Activated T-cell treated with anti-CD3 and anti-CD28 coated beads for 4 hours (primary cell): ENCODE measurements at regions not wholly inside any gene's neighbourhood (a gene's known extent, or its start where the extent isn't known, plus 50 kb on each side); places are given as distances from the start of the nearest gene placed in this dataset.
"Not testable (repeated sequence)": the region's sequence is repeated elsewhere in the genome, so short reads cannot be mapped to it uniquely, and the experiment has no call there.

Source experiments
- DNase-seq: peaks from one replicate; pipeline ENCODE4 v3.0.0-alpha.2; 2020

DNA sequence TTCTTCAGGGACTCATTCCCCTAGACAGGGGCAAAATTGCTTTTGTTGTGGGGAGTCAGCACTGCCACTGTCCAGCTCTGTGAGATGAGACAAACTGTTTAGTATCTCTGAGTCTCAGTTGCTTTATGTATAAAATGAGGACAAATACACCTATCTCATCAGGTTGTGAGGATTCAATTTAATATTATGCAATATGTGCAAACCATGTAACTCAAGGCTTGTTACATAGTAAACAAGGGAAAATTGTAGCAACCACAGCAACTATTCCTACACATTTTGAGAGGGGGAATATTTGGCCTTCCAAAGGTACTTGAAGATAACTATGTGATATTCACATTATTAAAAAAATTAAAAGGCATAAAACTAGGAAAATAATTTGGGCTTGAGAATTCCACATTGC, 411.9 kb upstream of the SLC30A5 start:
- no peak for DNase-seq

- no peak for DNase-seq
These were observed 411.2 kb upstream of the SLC30A5 start for GRCh38 chr5:68682400-68683160.

DNA sequence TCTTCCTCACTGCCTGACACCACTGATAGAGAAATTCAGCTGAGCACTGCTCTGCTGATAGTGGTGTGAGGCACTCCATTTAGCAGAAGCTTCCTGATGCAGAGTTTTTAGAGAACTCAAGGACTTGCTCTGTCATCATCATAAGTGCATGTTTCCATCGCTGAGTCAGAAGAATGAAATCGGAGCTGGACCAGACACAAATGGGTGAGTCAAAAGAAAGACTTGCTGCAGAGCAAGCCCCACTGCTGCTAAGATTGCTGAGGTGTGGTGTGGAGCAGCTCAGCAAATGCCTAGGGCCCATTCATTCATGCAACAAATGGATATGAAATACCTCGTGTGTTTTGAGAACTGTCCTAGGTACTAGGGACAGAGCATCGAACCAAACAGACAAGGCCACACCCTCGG, 410.2 kb upstream of the SLC30A5 start:
- no peak for DNase-seq

- DNase-seq: no peak
These were observed 408.0 kb upstream of the SLC30A5 start for GRCh38 chr5:68685863-68686262.

GRCh38 chr5:68688547-68688946, 405.3 kb upstream of the SLC30A5 start:
- no peak for DNase-seq

GRCh38 chr5:68689010-68689409, 404.8 kb upstream of the SLC30A5 start:
- no peak for DNase-seq

GRCh38 chr5:68691874-68692273, 401.9 kb upstream of the SLC30A5 start:
- DNase-seq: not testable (repeated sequence)

- DNase-seq: no peak
These were observed 395.5 kb upstream of the SLC30A5 start for GRCh38 chr5:68698025-68698940.

DNA sequence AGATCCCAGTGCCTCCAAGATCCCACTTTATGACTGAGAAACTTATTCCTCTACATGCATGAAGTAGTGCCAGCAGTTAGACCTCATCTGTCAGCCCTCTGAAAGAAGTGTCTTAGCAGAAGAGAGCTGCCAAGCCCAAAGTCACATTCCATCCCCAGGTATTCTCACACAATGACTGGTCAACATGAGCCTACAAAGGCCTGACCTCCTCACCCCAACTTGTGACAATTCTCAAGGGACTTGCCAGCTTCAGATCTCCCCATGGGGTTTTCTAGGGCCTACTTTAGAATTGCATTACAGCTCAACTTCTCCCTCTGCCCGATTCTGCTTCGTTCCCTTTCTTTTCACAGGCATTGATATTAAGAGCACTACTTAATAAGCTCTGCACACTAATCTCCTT, 393.8 kb upstream of the SLC30A5 start:
- no peak for DNase-seq

DNA sequence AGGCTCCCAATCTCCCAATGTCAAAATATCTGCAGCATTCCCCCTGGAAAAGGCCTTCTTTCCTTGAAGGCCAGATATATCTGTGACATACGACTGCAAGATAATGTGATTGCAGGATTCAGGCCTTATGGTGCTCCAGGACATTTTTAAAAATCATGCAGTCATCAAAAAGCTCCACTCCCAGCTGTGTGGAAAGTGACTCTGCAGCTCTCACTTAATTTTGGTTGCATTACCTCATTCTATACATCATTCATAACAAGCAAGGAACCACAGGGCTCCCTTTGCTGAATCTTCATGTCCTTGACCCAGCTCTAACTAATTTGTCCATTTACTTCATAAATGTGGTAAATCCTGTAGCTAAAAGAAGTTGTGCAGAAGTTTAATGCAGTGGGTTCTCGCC, 386.2 kb upstream of the SLC30A5 start:
- no peak for DNase-seq

DNA sequence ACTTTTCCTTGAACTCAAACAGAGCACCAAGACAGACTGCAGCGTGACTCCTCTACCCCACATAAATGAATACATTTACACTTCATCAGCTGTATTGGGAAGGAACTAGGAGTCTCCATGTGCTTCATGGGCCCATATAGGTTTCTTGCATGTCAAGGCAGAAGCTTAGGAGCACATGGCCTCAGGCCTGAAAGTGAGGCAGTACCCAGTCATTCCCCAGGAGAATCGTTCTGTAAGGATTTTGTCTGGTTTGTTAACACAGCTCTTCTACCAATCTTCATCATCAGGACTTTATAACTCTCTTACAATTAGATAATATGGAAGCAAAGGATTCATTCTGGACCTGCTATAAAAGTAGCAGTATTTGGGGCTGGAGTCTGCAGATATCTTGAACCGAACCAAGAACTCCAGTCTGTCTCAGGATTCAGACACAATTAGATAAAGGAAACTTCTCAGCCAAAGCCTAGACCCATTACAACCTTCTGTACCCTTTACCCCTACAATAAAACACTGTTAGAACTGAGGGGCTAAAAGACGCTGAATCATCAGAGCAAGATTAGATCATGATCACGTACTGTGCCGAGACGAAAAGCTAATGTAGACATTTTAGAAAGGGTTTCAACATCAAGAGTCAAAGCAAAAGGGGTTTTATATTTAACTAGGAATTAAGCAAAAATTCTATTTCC, 385.5 kb upstream of the SLC30A5 start:
- no peak for DNase-seq

GRCh38 chr5:68708842-68709170, 385.0 kb upstream of the SLC30A5 start:
- DNase-seq: no peak

DNA sequence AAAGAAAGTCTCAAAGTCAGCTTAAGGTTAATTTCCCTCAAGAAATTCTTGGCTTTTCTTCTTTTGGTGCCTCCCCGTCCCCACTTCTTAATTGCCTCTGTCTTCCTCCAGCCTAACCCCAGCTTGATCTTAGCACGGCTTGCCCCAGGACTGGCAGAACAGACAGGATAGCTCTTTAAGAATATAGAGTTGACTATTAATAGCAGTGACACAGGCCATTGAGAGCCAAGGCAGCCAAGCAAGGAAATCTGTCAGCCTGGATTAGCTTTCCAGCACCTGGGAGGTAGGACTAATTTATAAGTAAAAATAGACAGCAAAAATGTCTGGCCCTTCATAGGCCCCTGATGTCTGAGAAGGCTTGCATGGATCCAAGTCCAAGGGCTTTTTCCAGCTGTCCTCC, 384.6 kb upstream of the SLC30A5 start:
- no peak for DNase-seq

- no peak for DNase-seq
These were observed 383.3 kb upstream of the SLC30A5 start for GRCh38 chr5:68710514-68710913.

- DNase-seq: no peak
These were observed 382.3 kb upstream of the SLC30A5 start for GRCh38 chr5:68711293-68712200.

- no peak for DNase-seq
These were observed 379.0 kb upstream of the SLC30A5 start for GRCh38 chr5:68714810-68715209.

DNA sequence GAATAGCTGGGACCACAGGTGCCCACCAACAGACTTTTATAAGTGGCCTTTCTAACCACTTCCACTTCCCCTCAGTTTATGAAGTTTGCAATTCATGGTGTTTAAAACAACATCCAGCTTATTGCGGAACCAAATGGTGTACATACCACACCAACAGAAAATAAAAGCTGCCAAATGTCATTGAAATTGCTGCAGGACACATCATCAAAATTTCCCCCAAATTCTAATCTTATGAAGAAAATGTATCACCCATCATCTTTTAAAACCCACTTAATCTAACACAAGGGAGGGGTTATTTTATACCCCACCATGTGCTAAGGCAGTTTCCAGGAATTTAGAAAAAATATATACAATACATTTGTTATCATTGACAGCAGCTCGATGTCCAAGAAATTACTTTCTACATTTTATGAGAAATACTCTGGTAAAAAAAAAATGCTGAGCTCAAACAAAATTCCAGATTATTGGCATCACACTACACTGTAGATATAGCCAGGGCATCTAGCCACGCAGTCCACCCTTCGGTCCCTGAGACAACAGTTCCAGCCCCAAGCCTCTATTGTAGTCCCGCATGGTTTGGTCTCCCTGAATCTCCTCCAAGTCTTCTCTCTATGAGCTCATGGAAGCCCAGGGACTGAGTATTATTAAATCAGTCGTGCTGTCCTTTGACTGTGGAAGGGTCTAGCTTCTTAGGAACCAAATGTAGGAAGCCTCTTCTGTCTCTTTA, 372.8 kb upstream of the SLC30A5 start:
- no peak for DNase-seq

DNA sequence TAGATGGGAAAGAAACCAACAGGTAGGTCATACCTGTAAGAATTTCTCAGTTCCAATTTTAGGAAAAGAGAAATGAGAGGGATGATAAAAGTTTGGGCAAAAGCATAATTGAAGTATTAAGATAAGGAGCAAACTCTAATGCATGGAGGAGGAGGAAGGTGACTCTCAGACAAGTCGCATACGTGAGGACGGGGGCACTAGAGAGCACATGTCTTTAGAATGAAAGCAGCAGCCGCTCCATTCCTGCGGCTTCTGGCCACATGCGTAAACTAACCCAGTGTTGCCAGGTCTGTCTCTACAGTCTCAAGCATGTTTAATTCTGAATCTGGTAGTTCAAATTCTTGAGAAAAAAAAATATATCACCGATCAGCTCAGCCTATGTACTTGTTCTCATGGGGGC, 371.5 kb upstream of the SLC30A5 start:
- DNase-seq: no peak

DNA sequence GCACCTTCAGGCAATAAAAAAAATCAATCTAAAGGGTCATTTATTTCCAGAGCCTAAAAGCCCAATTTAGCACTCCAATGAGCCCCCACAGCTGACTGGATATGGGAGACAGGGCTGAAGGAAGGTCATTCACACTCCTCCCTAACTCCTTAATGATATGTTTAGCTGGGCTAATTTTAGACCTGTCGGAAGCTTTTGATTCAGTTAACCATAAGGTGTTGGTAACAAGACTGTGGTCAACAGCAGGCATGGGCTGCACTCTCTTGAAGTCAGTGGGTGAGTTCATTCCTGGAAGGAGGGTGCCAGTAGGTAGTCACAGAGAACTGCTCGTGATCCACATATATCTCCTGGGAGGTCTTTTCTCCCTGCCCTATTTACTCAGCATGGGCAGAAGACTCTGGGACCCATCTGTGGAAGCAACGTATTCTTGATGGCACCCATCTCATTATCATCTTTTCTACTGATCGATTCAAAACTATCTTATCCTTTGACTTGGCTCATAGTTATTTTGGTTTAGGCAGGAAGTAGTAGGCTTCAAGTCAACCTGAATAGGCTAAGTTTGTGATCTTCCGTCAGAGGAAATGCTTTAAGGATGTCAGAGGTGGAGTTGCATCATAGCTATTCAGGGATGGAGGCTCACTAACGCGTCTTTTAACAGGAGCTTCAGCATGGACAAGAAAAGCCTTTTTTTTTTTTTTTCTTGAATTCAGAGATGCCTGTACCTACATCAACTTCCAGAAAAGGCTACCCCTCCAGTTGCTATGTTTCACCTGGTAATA, 367.7 kb upstream of the SLC30A5 start:
- no peak for DNase-seq

DNA sequence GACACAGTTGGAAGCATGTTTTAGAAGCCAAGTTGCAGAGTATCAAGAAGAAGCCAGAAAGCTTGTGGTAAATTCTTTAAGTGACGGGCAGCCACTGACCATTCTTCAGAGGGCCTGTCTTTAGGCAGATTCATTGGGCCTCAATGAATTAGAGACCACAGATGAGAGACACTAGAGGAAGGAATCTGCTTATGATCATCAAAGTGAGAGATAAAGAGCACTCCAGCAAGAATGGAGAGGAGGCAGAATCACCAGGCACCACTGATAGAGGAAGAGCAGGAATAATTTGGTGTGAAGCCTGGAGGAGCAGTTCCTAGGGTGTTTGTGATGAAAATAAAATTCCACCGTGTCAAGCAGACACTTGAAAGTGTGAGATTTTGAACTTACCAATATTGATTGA, 365.9 kb upstream of the SLC30A5 start:
- no peak for DNase-seq

- DNase-seq: no peak
These were observed 364.1 kb upstream of the SLC30A5 start for GRCh38 chr5:68729678-68730077.
